Esophagus squamous epithelium (tissue), 5 donors: ENCODE measurements at regions not wholly inside any gene's neighbourhood (a gene's known extent, or its start where the extent isn't known, plus 50 kb on each side); places are given as distances from the start of the nearest gene placed in this dataset.

Experiments used
- DNase-seq: peaks from one replicate; lab custom pipeline; 2025; lab: John Stamatoyannopoulos, UW
- H3K27ac ChIP-seq, 4 donors: fragments of 200-600 bp; sonication (generic); one replicate each; pipeline ENCODE4 v1.5.1; 2016 to 2019; ENCODE audit warnings: mild to moderate bottlenecking in 1 of 4
- H3K27me3 ChIP-seq, 4 donors: fragments of 200-600 bp; sonication (generic); 1 replicate in 3 of 4; 2 replicates in 1 of 4; pipeline versions ENCODE4 v1.5.1 to v1.6.0; 2017 to 2021; ENCODE audit warnings: antibody characterized with exemption in 1 of 4
- H3K36me3 ChIP-seq, 3 donors: fragments of 200-600 bp; sonication (generic); one replicate each; pipeline ENCODE4 v1.5.1; 2016 to 2019
- H3K4me1 ChIP-seq, 3 donors: fragments of 200-600 bp; sonication (generic); one replicate each; pipeline ENCODE4 v1.5.1; 2017 to 2019
- H3K4me3 ChIP-seq, 4 donors: fragments of 200-600 bp; sonication (generic); 1 replicate in 3 of 4; 2 replicates in 1 of 4; pipeline ENCODE4 v1.5.1; 2016 to 2019; ENCODE audit warnings: mild to moderate bottlenecking in 2 of 4, moderate library complexity in 1 of 4
- H3K9me3 ChIP-seq, 3 donors: fragments of 200-600 bp; sonication (generic); one replicate each; pipeline ENCODE4 v1.5.1; 2016 to 2019
- POLR2A ChIP-seq, 4 donors: fragments of 450-650 bp; IDR thresholded peaks; one replicate each; pipeline ENCODE4 v1.6.1; 2017; ENCODE audit warnings: antibody characterized with exemption in 4 of 4, mild to moderate bottlenecking in 4 of 4, moderate library complexity in 3 of 4
- WGBS, 2 donors: methylation state at CpG; one replicate each; pipeline ENCODE4 v1.1.5; 2018; 5-methylcytosine and 5-hydroxymethylcytosine counted together
- intact Hi-C: fragments of 100-400 bp; cut with DNase I; formaldehyde crosslinking; loops from one replicate; pipeline ENCODE4 v1.15.0; 2022
- TF ChIP-seq, protein P1 (sequence below), 6 experiments: fragments of 450-650 bp in 4 of 6; fragments of 200-600 bp in 2 of 6; sonication (generic) in 2 of 6; IDR thresholded peaks; one replicate each; pipeline ENCODE4 v1.5.1; 2016 to 2019; ENCODE audit warnings: antibody characterized with exemption in 6 of 6, mild to moderate bottlenecking in 4 of 6, moderate library complexity in 4 of 6
- donor health status: DM: yes; HTN: yes; CAD: no.

GRCh38 chr21:18460979-18461378 lies 57.4 kb upstream of the TMPRSS15 start:
- no peaks in the 10 kb centered on the region for H3K9me3 ChIP-seq
- 54 to 61% methylated on average over 4 of the region's 4 CpGs for WGBS, 2 donors
- no peaks in the 10 kb centered on the region for H3K27me3 ChIP-seq
- no peaks in the 10 kb centered on the region for H3K4me1 ChIP-seq
- H3K36me3 ChIP-seq: no peaks in the 10 kb centered on the region
- H3K27ac ChIP-seq: no peak overlapping the region
- no peak for TF ChIP-seq POLR2A (IDR thresholded peaks at IDR 0.05)
- TF ChIP-seq, protein P1, sequence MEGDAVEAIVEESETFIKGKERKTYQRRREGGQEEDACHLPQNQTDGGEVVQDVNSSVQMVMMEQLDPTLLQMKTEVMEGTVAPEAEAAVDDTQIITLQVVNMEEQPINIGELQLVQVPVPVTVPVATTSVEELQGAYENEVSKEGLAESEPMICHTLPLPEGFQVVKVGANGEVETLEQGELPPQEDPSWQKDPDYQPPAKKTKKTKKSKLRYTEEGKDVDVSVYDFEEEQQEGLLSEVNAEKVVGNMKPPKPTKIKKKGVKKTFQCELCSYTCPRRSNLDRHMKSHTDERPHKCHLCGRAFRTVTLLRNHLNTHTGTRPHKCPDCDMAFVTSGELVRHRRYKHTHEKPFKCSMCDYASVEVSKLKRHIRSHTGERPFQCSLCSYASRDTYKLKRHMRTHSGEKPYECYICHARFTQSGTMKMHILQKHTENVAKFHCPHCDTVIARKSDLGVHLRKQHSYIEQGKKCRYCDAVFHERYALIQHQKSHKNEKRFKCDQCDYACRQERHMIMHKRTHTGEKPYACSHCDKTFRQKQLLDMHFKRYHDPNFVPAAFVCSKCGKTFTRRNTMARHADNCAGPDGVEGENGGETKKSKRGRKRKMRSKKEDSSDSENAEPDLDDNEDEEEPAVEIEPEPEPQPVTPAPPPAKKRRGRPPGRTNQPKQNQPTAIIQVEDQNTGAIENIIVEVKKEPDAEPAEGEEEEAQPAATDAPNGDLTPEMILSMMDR (IDR thresholded peaks at IDR 0.05): no peak
- H3K4me3 ChIP-seq: no peak overlapping the region
- intact Hi-C loops: no loop called here
- DNase-seq: no peak

GRCh38 chr21:18461743-18462142 lies 58.2 kb upstream of the TMPRSS15 start:
- Histone ChIP-seq H3K36me3 (no peaks in the 10 kb centered on the region), H3K9me3 (no peaks in the 10 kb centered on the region), H3K4me1 (no peaks in the 10 kb centered on the region), H3K27ac (no peak overlapping the region), H3K4me3 (no peak overlapping the region), H3K27me3 (no peaks in the 10 kb centered on the region)
- WGBS, 2 donors: 71 to 76% methylated on average over 3 of the region's 3 CpGs
- intact Hi-C loops: no loop called here
- no peak for TF ChIP-seq POLR2A (IDR thresholded peaks at IDR 0.05)
- TF ChIP-seq, protein P1 (IDR thresholded peaks at IDR 0.05): no peak
- no peak for DNase-seq

- DNase-seq: no peak
- WGBS, 2 donors: 27 to 47% methylated on average over 2 of the region's 2 CpGs
- Histone ChIP-seq H3K9me3 (no peaks in the 10 kb centered on the region), H3K27ac (no peak overlapping the region), H3K4me1 (no peaks in the 10 kb centered on the region), H3K4me3 (no peak overlapping the region), H3K27me3 (no peaks in the 10 kb centered on the region), H3K36me3 (no peaks in the 10 kb centered on the region)
- TF ChIP-seq, protein P1 (IDR thresholded peaks at IDR 0.05): no peak
- TF ChIP-seq POLR2A (IDR thresholded peaks at IDR 0.05): no peak
- intact Hi-C loops: no loop called here
Observed at GRCh38 chr21:18467715-18468114, 64.1 kb upstream of the TMPRSS15 start.

DNA sequence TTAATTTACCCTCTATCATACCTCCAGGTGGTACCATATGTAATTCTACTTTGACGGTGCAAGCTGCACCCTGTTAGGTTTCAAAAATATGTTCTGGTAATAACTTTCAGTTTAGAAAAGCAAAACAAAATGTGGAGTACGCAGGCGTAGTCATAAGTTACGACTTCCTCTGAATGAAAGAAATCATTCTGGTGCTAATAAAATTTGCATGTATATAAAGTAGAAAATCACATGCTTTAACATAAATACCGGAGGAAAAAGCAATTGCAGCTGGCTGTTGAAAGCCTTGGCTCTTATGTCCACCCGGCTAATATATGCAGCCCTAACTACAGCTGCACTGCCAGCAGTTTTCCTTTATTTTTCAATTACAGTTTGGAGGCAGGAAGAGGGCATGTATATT lies 65.2 kb upstream of the TMPRSS15 start:
- peak overlapping the region in 1 of 4 donors; percentile 29 for H3K4me3 ChIP-seq
- intact Hi-C loops: no loop called here
- H3K36me3 ChIP-seq: no peaks in the 10 kb centered on the region
- no peak overlapping the region for H3K27ac ChIP-seq
- DNase-seq: no peak
- no peaks in the 10 kb centered on the region for H3K4me1 ChIP-seq
- no peaks in the 10 kb centered on the region for H3K27me3 ChIP-seq
- H3K9me3 ChIP-seq: no peaks in the 10 kb centered on the region
- TF ChIP-seq, protein P1 (IDR thresholded peaks at IDR 0.05): no peak
- no peak for TF ChIP-seq POLR2A (IDR thresholded peaks at IDR 0.05)
- WGBS, 2 donors: 45 to 57% methylated on average over 6 of the region's 6 CpGs

DNA sequence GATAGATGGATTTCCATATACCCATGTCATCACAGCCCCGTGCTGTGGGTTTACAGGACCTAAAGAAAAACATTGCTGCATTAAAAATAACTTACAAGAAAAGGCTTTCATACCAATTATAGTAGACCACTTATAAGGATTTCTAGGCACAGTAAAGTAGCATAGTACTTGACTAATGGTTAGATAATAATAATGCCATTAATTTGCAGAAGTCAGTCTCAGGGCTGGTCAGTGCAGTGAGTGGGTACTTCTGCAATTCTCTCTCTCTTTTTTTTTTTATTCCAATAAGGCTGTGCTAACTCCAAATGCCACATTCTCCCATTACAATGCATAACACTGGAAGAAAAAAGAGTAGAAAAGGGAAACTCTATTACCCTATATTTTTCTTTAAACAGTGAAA lies 73.1 kb upstream of the TMPRSS15 start:
- intact Hi-C loops: no loop called here
- DNase-seq: no peak
- H3K4me1 ChIP-seq: no peaks in the 10 kb centered on the region
- TF ChIP-seq, protein P1 (IDR thresholded peaks at IDR 0.05): no peak
- TF ChIP-seq POLR2A (IDR thresholded peaks at IDR 0.05): no peak
- H3K27ac ChIP-seq: no peak overlapping the region
- H3K4me3 ChIP-seq: no peak overlapping the region
- no peaks in the 10 kb centered on the region for H3K27me3 ChIP-seq
- H3K36me3 ChIP-seq: no peaks in the 10 kb centered on the region
- WGBS, 2 donors: 50 to 63% methylated on average over 1 of the region's 1 CpG
- H3K9me3 ChIP-seq: no peaks in the 10 kb centered on the region
